GM12878 (cell line): ENCODE measurements at regions not wholly inside any gene's neighbourhood (a gene's known extent, or its start where the extent isn't known, plus 50 kb on each side); places are given as distances from the start of the nearest gene placed in this dataset.

Experiments used
- ATAC-seq: fragments of 200-7000 bp; cut with Tn5 transposase; 3 replicates; pipeline ENCODE4 v1.9.1; 2020; ENCODE audit warnings: mild to moderate bottlenecking, moderate library complexity
- BruUV-seq: library from RNA; stranded (reverse); fragments of 400-500 nt; replicated peaks from 2 replicates; lab custom pipeline; 2021; lab: Mats Ljungman, UMichigan
- CTCF ChIA-PET: fragments of 300-600 bp; sonication (Branson Sonifier 250); formaldehyde crosslinking; extraction: SDS; loops from one replicate; lab custom pipeline; 2021; ENCODE audit warnings: inconsistent platforms; lab: Yijun Ruan, JAX
- POLR2A ChIA-PET: fragments of 350-600 bp; formaldehyde crosslinking; extraction: SDS; loops from one replicate; lab custom pipeline; 2021; ENCODE audit warnings: inconsistent platforms; lab: Charles Lee
- RAD21 ChIA-PET: fragments of 300-600 bp; sonication (Branson Sonifier 250); formaldehyde crosslinking; loops from one replicate; lab custom pipeline; 2023; ENCODE audit warnings: antibody characterized with exemption; ENCODE audit not compliant: unreplicated experiment; lab: Charles Lee
- SMC1A ChIA-PET: fragments of 300-600 bp; sonication (Branson Sonifier 250); formaldehyde crosslinking; loops from one replicate; lab custom pipeline; 2023; ENCODE audit not compliant: unreplicated experiment, uncharacterized antibody; lab: Charles Lee
- DNase-seq: peaks from one replicate; pipeline ENCODE4 v3.0.0-alpha.2; 2011; ENCODE audit warnings: low read depth, low spot score
- FAIRE-seq: peaks from 3 replicates; lab custom pipeline; 2011; peaks lifted over from hg19 to GRCh38; lab: Jason Lieb, UNC
- H2AFZ ChIP-seq: 2 replicates; pipeline ENCODE4 v1.6.0; 2011; ENCODE audit warnings: low read depth, low read length, control low read depth; ENCODE audit not compliant: control insufficient read depth
- H3K27ac ChIP-seq: 2 replicates; pipeline ENCODE4 v1.5.1; 2011; ENCODE audit warnings: control low read depth; ENCODE audit not compliant: control insufficient read depth, insufficient read depth
- H3K27me3 ChIP-seq, 2 experiments: replicated peaks in 1 of 2; 2 replicates each; pipeline versions ENCODE4 v1.6.0 to v1.6.1; 2011; ENCODE audit warnings: low read length in 1 of 2; ENCODE audit not compliant: control insufficient read depth in 2 of 2, insufficient read depth in 2 of 2
- H3K36me3 ChIP-seq, 2 experiments: 2 replicates each; pipeline ENCODE4 v1.5.1; 2011; ENCODE audit warnings: low read length in 1 of 2; ENCODE audit not compliant: control insufficient read depth in 2 of 2, insufficient read depth in 2 of 2
- H3K4me1 ChIP-seq: 2 replicates; pipeline ENCODE4 v1.6.1; 2011; ENCODE audit warnings: mild to moderate bottlenecking, low read length, moderate library complexity, mixed read lengths; ENCODE audit not compliant: control insufficient read depth, insufficient read depth
- H3K4me2 ChIP-seq: 2 replicates; pipeline ENCODE4 v1.6.0; 2011; ENCODE audit warnings: control low read depth; ENCODE audit not compliant: control insufficient read depth, insufficient read depth
- H3K4me3 ChIP-seq: fragments of 200-600 bp; sonication (generic); 2 replicates; pipeline ENCODE4 v1.5.1; 2016
- H3K79me2 ChIP-seq: 2 replicates; pipeline ENCODE4 v1.6.0; 2011; ENCODE audit warnings: low read length; ENCODE audit not compliant: control insufficient read depth, insufficient read depth
- H3K9ac ChIP-seq: 2 replicates; pipeline ENCODE4 v1.8.0; 2011; ENCODE audit warnings: low read length, control low read depth, mixed read lengths; ENCODE audit not compliant: control insufficient read depth, insufficient read depth
- H3K9me3 ChIP-seq: replicated peaks from 3 replicates; pipeline ENCODE4 v1.5.1; 2011; ENCODE audit warnings: mild to moderate bottlenecking, low read length; ENCODE audit not compliant: control insufficient read depth, insufficient read depth
- H4K20me1 ChIP-seq: 2 replicates; pipeline ENCODE4 v1.6.0; 2011; ENCODE audit not compliant: control insufficient read depth, insufficient read depth
- BHLHE40 ChIP-seq, 2 experiments: fragments of 450-650 bp in 1 of 2; IDR thresholded peaks; 2 replicates each; pipeline ENCODE4 v1.6.1; 2011 to 2017; ENCODE audit warnings: low read depth in 2 of 2, borderline replicate concordance in 1 of 2, improper control_type of control experiment in 1 of 2, low read length in 1 of 2, mild to moderate bottlenecking in 1 of 2
- KLF5 ChIP-seq: fragments of 450-650 bp; IDR thresholded peaks from 2 replicates; pipeline ENCODE4 v1.6.1; 2014; ENCODE audit warnings: mild to moderate bottlenecking; ENCODE audit not compliant: partially characterized antibody
- POLR2A ChIP-seq: IDR thresholded peaks from 2 replicates; pipeline ENCODE4 v1.6.1; 2011; ENCODE audit warnings: low read depth, mild to moderate bottlenecking, low read length
- SIX5 ChIP-seq: IDR thresholded peaks from 2 replicates; pipeline ENCODE4 v1.6.1; 2011; ENCODE audit warnings: mild to moderate bottlenecking, low read depth, low read length, moderate library complexity; ENCODE audit not compliant: severe bottlenecking
- WGBS: methylation state at CpG from one replicate; pipeline ENCODE4 v1.1.6; 2016; ENCODE audit warnings: low lambda C conversion rate; ENCODE audit not compliant: insufficient replicate concordance, insufficient coverage; ENCODE audit errors: missing lambda C conversion rate; 5-methylcytosine and 5-hydroxymethylcytosine counted together
- in situ Hi-C: fragments of 300-500 bp; cut with MboI; formaldehyde crosslinking; loops from 9 replicates; pipeline ENCODE4 v1.14.3; 2018; ENCODE audit warnings: mixed read lengths
- intact Hi-C: fragments of 100-400 bp; cut with micrococcal nuclease; formaldehyde crosslinking; loops from one replicate; pipeline ENCODE4 v1.14.2; 2022; ENCODE audit not compliant: unreplicated experiment

- ChIA-PET POLR2A (no interaction called here), CTCF (no interaction called here), SMC1A (no interaction called here), RAD21 (no interaction called here)
- DNase-seq (no peak), FAIRE-seq (no peak), ATAC-seq (no peak)
- Histone ChIP-seq H3K4me1 (no peaks in the 10 kb centered on the region), H3K4me2 (no peak overlapping the region), H3K9ac (no peak overlapping the region), H3K79me2 (no peaks in the 10 kb centered on the region), H3K27ac (no peak overlapping the region), H3K36me3 (no peaks in the 10 kb centered on the region), H4K20me1 (no peaks in the 10 kb centered on the region), H2AFZ (no peak overlapping the region), H3K4me3 (no peak overlapping the region), H3K9me3 (no peaks in the 10 kb centered on the region; the same call in 2 of the 3 replicates), H3K27me3 (no peaks in the 10 kb centered on the region)
- in situ Hi-C loops = no loop called here
- no TSS peak for BruUV-seq
- 0% methylated on average over 2 of the region's 2 CpGs for whole genome bisulfite sequencing
- intact Hi-C loops = no loop called here
- TF ChIP-seq BHLHE40 (IDR thresholded peaks at IDR 0.05; ENCODE audit: borderline replicate concordance in 1 of 2, low read depth in 2 of 2, low read length in 1 of 2) (peak in 1 of 2 experiments; percentile 36; a peak in 1 of 4 replicates), KLF5 (no peak)
- TF ChIP-seq, all 136 proteins: peak for 1
Measured at GRCh38 chr22:49307481-49307830, 520.2 kb downstream of the BRD1 start.

GRCh38 chr22:49306632-49307480 lies 520.8 kb downstream of the BRD1 start:
- POLR2A ChIA-PET = no interaction called here
- H3K4me1 ChIP-seq = no peaks in the 10 kb centered on the region
- no TSS peak for BruUV-seq
- no peak for TF ChIP-seq POLR2A
- no peak for TF ChIP-seq SIX5
- TF ChIP-seq, all 136 proteins: peak for 0
- SMC1A ChIA-PET = no interaction called here
- 45% methylated on average over 27 of the region's 31 CpGs for WGBS
- Histone ChIP-seq H3K36me3 (no peaks in the 10 kb centered on the region), H3K9me3 (no peaks in the 10 kb centered on the region; the same call in 2 of the 3 replicates), H3K4me3 (no peak overlapping the region), H3K4me2 (no peak overlapping the region), H3K27me3 (no peaks in the 10 kb centered on the region), H4K20me1 (no peaks in the 10 kb centered on the region), H3K27ac (no peak overlapping the region), H2AFZ (no peak overlapping the region), H3K79me2 (no peaks in the 10 kb centered on the region), H3K9ac (no peak overlapping the region)
- CTCF ChIA-PET = no interaction called here
- RAD21 ChIA-PET = no interaction called here
- in situ Hi-C loops = no loop called here
- DNase-seq (no peak), ATAC-seq (no peak), FAIRE-seq (no peak)
- intact Hi-C loops = no loop called here
